Stimulated activated CD4-positive, alpha-beta T cell treated with anti-CD3 and anti-CD28 coated beads, Interleukin-1b, Interleukin-23, amount 100 ng/mL, for 24 hours (primary cell): ENCODE measurements at regions not wholly inside any gene's neighbourhood (a gene's known extent, or its start where the extent isn't known, plus 50 kb on each side); places are given as distances from the start of the nearest gene placed in this dataset.
"Not testable (repeated sequence)": the region's sequence is repeated elsewhere in the genome, so short reads cannot be mapped to it uniquely, and the experiment has no call there.

Experiments used
- DNase-seq, 4 experiments: peaks; one replicate each; pipeline ENCODE4 v3.0.0-alpha.2; 2020; ENCODE audit warnings: low read depth in 4 of 4, low spot score in 1 of 4

DNA sequence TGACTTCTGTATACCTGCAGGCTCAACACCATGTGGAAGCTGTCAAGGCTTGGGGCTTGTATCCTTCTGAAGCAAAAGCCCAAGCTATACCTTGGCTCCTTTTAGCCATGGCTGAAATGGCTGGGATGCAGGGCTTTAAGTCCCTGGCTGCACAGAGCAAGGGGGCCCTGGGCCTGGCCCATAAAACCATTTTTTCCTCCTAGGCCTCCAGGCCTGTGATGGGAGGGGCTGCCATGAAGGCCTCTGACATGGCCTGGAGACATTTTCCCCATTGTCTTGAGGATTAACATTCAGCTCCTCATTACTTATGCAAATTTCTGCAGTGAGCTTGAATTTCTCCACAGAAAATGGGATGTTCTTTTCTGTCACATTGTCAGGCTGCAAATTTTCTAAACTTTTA, 878.0 kb upstream of the SOX11 start:
- DNase-seq, result not testable (repeated sequence)

DNA sequence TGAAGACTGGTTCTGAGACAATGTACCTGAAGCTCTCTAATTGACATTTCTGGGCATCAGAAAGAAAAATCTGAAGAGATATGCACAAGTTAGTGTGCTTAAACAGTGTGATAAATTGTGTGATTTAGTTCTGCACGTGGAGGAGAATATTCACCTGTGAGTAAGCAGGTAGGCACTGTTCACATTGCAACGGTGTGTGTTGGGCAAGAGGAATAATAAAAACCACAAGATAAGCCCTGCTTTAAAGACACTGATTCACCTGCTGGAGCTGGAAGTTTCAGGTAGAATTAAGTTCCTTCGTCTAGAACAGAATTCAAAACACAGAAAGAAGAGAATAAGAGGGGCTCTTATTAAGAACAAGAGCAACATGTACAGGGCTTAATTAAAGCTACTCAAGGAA, 864.3 kb upstream of the SOX11 start:
- DNase-seq, result no peak

DNA sequence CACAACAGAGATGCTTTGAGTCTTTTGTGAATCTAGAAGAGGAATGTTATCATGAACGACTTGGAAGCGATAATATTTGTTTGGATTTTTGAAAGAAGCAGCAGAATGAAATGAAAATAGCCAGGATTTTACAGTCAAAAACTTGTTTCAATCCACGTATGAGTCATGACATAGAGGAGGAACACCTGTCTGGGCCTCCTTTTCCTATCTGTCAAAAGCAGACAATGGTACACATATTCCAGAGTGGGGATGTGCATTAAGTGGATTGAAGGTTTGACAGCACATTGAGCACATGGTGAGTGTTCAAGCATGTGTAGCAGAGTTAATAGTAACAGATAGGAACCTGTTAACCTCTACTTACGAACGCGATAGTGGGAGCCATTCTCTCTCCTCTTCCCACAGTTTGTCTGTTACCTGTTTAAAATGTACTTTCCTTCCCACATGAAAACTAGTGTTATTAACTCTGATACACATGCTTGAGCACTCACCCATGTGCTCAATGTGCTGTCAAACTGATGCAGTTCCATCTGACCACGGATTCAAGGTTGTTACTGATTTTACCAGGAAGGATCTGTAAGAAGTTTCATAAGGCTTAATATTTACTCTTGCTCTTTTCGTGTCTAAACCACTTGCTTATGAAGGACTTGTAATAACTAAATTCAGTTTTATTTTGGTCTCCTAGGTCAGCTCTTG, 863.4 kb upstream of the SOX11 start:
- no peak for DNase-seq

DNA sequence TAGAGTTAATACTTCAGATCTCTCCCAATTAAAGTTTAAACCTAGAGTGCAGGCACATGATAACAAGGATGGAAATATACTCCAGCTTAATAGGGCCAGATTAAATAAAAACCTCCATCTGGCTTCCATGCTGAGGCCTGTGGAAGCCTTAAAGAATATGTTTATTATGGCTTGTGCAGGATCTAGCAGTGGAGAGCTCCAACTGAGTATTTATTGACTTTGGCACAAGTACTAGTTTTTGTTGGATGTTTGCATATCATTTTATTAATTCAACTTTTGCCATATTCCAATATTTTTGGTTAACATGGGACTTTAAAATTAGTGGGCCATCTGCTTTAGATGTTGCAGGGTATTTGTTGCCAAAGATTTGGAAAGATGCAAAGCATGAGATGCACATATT, 860.4 kb upstream of the SOX11 start:
- DNase-seq, result no peak

DNA sequence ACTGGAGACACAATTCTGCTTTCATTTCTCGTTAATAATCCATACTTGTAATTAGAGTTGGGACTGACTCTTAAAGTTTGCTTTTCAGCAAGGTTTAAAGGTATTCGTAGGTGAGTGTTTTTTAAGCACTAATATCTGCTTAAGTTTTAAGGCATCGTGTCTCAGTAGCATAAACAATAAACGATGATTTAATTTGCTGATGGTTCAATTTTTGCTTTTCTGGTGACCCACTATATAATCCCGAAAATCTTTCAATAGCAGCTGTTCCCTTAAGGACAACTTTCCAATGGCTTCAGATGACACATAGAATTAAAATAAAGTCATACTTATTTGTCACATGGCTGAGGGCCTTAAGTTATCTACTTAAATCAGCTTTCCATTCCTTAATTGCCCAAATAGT, 859.5 kb upstream of the SOX11 start:
- no peak for DNase-seq

DNA sequence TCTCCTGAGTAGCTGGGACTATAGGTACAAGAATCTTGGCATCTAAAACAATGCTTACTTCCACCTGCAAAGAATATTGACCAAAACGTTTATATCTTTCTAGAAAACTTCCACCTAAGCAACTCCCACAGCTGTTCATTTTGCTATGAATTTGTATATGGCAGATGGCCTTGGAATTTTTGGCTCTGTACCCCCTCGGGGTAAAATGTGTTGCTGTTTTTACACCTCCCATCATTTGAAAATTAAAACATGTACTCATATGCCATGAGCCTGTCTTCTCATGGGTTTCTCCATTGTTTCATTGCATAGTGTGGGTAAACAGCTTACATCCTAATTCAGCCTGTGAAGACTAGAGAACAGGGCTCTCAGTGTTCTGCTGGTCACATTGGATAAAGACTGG, 853.6 kb upstream of the SOX11 start:
- no peak for DNase-seq

DNA sequence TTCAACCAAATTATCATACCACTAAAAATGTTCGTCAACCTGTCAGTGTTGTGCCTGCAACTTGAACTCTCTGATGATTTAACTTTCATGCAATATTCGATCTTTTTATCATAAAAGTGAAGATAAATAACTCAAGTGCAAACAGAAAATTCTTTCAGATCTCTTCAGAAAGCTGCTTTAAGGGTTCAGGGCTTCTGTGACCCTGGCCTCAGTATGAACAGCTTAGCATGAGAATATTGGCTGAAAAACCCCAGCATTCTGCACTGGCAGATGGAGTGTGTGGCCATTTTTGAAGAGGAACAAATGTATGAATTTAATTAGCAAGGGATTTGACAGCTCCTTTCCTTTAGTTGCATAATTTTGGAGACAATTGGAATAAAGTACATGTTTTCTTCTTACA, 851.4 kb upstream of the SOX11 start:
- no peak for DNase-seq

DNA sequence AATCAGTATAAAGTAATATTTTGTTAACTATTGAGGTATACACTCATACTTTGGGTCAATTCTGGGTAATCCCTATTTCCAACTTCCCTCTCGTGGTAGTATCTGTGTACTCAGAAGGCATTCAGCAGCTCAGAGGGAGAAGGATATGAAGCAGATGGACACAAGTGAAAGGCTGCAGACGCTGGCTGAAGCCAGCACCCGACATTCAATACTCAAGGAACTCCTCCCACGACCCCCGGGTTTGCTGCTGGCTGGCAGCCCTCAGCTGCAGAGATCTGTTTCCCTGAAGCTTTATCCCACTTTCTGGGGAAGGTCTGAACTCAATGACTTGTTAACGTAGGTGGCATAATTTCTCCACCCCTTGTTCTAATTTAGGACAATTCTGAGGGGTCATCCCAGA, 847.3 kb upstream of the SOX11 start:
- no peak for DNase-seq

DNA sequence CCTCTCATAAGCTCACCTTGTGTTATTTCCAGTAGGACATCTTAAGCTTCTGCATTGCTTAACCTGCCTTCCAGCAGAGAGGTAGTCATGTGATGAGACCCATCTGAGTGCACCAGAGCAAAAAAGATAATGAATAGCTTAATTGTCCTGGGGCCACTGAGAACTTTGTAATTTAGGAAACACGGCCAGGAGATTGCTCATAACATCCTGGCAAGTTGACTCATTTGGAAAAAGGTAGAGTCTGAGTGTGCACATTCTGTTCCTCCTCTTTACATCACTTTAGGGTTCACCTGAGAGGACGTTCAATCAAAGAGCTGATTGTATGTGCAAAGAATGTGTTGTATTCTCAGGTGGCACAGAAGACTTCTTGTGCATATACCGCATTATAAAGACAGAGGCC, 830.2 kb upstream of the SOX11 start:
- DNase-seq, result no peak

DNA sequence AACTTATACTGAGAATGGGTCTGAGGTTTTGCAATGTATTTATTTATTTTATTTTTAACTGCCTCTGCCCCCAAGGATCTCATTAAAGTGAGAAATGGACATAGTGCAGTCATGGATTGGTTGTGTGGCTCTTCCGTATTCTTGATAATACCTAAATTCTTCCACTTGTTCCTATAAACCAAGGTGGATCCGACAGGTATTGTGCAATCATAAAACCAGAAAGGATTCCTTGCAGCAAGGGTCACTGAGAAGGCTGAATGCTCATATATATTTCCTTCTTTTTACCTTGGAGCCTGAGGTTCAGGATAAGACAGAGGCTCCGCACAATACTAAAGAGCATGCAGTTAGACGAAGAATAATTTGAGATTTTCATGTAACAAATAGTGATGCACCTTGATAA, 826.0 kb upstream of the SOX11 start:
- no peak for DNase-seq

DNA sequence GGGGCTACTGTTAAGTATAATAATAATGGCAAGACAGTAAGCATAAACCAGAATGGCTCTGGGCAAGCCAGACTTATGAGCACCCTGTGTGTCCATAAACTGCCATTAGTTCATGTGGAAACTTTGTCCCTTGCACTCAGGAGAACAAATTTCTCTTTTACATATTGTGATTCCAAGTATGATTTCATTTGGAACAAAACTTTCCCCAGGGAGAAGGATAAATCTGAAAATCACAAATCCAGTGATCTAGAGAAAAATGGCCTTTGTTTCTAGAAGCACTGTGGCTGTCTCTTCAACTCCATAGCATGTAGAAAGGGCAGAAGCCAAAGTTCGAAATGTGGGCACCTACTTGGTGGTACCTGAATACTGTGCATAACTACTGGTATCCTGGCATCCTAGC, 823.7 kb upstream of the SOX11 start:
- DNase-seq, result no peak

DNA sequence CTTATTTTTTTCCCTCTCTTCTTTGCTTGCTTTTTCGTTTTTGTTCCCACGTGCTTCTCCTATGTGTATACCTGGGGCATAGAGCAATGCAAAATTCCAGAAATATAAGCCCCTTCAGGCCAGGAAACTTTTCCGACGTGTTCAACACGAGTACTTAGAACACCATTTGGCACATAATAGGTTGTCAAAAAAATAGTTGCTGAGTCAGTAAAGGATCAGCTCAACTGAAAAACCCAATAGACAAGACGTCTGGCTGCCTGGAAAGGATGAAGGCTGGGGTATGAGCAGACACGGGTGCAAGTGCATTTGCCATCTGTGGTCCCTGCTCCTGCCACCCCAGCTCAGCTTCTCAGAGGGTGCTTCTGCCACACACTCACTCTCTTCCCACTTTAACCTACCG, 823.0 kb upstream of the SOX11 start:
- DNase-seq, result no peak

DNA sequence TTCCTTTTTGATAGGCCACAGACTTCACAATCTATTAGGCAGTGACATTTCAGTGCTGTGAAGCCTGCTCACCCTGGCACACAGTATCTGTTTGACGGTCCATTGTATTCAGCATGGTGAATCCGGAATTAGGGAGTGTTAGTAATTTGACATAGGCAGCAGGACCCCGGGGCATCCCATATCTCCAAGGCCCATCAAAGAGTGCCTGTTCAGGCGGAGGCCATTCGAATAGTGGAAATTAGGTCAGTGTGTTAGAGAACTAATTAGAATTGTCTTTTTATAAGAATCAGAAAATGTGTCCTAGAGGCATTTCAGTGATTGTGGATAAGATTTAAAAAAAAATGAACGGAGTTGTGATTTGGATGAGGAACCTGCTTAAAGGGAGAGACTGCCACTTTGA, 818.8 kb upstream of the SOX11 start:
- no peak for DNase-seq

DNA sequence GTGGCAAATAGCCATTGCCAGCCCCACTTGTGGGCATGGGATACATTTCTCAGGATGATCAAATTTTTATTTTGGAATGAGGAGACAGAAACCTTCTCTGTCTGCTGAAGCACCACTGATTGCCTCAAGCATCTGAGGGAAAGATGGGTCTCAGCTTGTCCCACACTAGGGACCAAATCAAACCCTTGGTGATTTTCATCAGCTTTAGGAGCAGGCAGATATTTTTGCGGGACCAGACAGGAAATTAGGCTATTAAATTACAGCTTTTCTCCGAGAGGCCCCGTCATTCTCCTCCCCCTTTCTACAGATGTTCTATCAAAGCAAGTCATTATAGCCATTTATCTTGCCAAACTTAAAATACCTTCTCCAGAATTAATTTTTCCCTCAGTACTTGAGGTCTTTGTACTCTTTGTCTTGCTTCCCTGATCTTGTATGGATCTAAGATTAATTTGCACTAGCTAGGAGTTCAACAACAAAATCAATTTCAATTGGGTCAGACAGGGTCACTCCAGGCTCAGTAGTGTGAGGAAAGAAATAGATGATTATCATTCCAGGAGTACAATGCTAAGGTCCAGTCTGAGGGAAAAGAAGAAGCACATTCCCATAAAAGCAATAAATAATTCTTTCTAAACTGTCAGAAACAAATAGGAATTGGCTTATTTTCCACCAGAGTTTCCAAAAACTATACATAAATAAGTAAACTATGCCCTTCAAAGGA, 818.1 kb upstream of the SOX11 start:
- no peak for DNase-seq

DNA sequence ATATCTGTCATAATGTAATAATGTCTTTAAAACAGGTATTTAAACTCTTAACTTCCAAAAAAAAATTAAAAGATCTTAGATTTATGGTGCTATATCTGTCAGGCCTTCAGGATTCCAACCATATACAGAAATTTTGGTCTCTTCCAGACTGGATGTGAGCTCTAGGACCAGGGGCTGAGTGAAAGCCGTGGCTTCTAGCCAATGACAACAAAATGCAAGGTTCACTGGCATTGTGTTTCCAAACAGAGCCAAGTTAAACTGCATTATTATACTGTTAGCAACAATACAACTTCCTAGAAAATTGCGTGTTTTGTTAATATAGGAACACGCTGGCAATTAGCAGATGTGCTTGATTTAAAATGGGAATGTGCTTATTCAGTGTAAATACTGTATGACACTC, 809.8 kb upstream of the SOX11 start:
- no peak for DNase-seq

DNA sequence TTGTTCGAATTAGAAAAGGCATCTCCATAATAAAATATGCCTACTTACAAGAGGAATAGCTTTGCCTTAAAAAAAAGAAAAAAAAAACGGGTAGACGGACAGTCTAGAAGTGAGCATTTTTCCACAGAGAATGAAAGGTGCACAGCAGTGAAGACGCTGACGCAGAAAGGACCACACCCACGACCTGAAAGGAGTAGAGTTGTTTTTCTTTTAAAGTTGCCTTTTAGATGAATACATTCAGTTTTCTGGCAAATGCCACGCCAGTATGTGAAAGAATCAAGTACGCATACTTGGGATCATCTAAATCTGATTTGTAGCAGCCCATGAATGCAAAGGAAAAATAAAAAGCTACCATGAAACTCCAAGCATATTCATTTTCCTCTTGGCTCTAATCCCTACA, 809.2 kb upstream of the SOX11 start:
- DNase-seq, result no peak

DNA sequence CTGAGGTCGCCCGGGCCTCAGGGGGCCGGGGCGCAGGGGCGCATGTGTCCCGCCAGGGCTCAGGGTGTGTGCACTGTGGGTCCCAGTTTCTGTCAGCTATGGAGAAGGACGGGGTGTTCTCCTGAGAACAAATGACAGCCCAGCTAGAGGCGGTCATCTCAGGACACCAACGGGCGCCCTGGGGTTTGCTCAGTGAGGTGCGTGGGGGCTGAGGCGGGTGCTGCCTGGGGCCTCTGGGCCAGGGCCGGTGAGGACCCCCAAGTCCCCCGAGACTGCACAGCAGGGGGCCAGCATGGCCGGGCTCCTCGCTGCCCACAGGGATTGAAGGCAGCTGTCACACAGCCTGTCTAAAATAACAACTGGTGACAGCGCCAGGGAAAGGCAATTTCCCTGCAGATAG, 808.8 kb upstream of the SOX11 start:
- no peak for DNase-seq

DNA sequence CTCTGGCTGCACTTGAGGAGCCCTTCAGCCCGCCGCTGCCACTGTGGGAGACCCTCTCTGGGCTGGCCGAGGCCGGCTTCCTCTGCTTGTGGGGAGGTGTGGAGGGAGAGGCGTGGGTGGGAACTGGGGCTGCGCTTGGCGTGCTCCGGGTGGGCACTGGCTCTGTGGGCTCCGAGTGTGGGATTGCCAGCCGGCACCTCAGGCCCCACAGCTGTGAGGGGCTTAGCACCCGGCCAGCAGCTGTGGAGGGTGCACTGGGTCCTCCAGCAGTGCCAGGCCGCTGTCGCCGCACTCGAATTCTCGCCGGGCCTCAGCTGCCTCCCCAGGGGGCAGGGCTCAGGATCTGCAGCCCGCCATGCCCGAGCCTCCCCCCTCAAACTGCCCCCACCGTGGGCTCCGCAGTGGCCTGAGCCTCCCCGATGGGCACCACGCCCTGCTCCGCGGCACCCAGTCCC, 808.0 kb upstream of the SOX11 start:
- DNase-seq, result no peak

DNA sequence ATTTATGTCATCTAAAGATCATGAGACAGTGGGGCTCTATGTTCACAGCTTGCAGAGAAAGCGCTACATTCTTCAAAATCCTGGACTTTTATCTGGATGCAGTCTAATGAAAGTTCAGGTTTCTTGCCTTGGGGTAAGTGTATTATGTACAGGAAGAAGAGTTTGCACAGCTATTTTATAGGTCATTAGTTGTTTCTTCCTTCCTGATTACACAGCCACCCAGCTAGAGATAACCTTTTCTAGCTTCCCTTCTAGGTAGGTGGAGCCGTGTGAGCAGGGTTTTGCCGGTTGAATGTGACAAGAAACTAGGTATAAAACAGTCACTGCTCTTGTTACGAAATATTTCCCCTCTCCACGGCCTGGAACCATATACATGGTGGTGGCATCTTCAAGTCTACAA, 800.8 kb upstream of the SOX11 start:
- no peak for DNase-seq

DNA sequence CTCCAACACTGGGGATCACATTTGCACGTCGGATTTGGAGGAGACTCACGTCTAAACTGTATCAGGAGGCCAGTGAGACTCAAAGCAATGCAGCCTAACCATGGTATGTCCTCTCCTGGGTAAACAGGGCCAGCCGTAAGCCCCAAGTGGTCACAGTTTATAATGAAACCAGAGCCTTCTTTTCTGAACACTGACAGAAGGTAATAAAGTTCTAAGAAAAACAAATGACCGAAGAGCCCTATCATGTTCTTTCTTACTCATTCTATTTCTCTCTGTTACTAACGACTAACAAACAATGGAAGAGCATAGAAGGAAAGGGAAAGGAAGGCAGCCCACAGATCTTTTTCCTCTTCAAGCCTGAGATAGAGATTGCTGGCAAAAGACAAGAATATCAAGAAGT, 796.8 kb upstream of the SOX11 start:
- no peak for DNase-seq

DNA sequence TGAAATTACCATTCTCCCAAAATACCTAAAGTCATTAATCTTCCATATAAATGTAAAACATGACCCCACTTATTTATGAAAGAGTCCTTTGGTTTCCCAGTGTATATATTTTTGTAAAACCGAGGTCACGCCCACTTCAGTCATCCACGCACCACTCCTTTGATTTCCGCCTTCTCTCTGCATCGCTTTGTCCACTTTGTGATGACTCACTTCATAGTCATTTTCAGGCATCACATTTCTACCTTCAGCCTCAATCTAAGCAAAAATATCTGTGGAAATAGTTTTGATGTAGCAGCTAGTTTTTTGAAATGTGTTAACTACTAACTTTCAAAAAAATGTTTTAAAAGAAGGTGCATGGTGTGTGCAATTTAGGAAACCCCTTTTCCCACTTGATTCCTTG, 793.5 kb upstream of the SOX11 start:
- DNase-seq, result no peak

DNA sequence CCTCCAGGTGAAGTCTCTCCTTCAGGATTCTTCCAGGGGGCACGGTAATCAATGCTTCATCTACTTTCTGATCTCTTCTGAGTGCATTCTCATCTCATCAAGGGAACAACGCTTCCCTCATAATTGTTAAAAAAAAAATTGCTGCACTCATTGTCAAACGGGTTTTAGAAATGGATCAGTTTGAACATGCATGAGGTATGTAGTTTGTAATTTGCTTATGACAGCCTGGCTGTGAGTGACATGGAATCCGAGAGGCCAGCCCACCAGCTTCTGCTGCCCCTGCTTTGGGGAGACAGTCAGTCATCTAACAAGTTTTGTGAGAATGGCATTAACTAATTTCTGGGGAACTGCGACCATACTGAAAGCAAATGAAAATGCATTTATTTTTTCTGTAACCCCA, 791.9 kb upstream of the SOX11 start:
- DNase-seq, result no peak
